IPS-18c (cell line): ENCODE measurements at regions not wholly inside any gene's neighbourhood (a gene's known extent, or its start where the extent isn't known, plus 50 kb on each side); places are given as distances from the start of the nearest gene placed in this dataset.

Source experiments
- H3K4me3 ChIP-seq: 2 replicates; pipeline ENCODE4 v1.7.0; 2013; ENCODE audit warnings: low read depth, mild to moderate bottlenecking, low read length, moderate library complexity; ENCODE audit not compliant: insufficient read depth
- H3K9me3 ChIP-seq: one replicate; pipeline ENCODE4 v1.6.1; 2013; ENCODE audit warnings: mild to moderate bottlenecking, low read length, moderate library complexity; ENCODE audit not compliant: control insufficient read depth, insufficient read depth

DNA sequence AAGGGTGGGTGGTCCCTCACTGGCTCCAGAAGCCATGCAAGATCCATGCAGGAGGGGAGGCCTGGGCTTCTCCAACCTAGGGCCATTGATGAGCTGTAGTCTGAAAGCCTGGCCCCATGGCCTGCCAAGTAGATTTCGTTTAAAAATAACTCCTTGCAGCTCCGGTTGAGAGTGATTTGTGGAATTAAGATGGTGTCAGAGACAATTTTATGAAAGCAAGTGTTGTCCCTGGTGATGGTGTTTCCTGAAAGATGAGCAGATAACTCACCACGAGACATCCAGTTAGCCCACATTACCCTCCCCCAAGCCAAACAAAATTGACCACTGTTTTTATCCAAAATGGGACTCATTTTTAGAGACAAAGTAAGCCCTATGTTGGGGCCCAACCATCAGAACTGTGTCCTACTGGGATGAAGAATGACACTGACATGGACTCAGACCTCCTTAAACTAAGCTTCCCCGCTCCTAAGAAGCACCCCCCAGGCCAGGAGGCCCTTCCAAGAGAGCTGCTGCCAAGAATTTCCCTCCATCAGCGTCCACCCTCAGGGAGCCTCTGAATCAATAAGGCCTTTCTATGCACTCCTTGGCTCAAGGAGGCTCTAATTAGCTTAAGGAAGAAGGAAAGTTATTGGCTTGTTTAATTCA, 174.2 kb upstream of the NCAM1 start:
- Histone ChIP-seq H3K4me3 (no peak overlapping the region), H3K9me3 (peaks cover 6% of the 10 kb centered on the region)

DNA sequence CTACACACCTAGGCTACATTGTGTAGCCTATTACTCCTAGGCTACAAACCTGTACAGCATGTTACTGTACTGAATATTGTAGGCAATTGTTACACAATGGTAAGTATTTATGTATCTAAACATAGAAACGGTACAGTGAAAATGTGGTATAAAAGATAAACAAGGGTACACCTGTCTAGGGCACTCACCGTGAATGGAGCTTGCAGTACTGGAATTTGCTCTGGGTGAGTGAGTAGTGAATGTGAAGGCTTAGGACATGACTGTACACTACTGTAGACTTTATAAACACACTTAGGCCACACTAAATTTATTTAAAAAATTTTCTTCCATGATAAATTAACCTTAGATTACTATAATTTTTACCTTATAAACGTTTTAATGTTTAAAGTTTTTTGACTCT, 171.7 kb upstream of the NCAM1 start:
- peaks cover 6% of the 10 kb centered on the region for H3K9me3 ChIP-seq
- no peak overlapping the region for H3K4me3 ChIP-seq

DNA sequence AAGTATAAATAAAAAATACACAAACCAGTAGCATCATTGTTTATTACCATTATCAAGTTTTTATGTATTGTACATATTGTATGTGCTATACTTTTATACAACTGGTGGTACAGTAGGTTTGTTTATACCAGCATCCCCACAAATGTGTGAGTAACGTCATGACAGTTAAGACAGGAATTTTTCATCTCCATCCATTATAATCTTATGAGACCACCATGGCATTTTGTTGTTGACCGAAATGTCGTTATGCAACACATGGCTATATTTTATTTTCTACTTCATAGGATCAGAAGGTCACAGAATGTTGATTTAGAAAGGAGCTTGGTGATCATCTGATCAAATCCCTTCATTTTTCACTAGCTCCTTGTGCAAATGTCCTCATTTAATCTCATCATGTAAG, 170.9 kb upstream of the NCAM1 start:
- Histone ChIP-seq H3K4me3 (no peak overlapping the region), H3K9me3 (peaks cover 6% of the 10 kb centered on the region)

DNA sequence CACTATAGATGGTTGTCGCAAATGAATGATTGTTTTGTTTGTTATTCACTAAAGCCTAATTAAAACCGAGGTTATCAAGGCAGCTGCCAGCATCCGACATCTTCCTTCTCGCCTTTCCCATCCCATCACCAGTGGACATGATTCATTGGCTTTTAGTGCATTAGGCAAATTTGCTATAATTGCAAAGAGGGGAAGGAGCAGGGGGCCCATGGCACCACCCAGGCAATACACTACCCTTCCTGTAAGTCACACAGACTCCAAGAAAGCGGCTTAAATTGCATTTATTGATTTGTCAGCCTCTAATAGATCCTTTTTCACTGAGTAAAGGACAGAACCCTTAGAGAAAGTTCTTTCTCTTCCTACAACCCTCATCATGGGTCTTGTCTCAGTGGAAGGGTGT, 169.2 kb upstream of the NCAM1 start:
- Histone ChIP-seq H3K9me3 (peaks cover 4% of the 10 kb centered on the region), H3K4me3 (no peak overlapping the region)

DNA sequence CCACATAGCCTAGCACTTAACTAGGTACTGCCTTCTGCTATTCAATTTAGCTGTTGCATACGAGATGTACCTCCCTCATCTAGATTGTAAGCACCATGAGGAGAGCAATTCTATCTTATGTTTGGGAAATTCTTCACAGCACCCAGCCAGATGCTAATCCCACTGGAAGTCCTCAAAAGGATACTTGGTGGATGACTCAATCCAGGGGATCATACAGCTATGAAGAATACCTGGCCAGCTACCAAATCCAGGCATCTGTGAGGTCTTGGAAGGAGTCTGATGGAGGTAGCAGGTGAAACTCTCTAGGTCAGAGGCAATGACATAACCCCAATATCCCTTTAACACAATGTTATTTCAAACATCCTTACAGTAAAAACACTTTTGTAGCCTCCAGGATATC, 167.8 kb upstream of the NCAM1 start:
- Histone ChIP-seq H3K9me3 (no peaks in the 10 kb centered on the region), H3K4me3 (no peak overlapping the region)

DNA sequence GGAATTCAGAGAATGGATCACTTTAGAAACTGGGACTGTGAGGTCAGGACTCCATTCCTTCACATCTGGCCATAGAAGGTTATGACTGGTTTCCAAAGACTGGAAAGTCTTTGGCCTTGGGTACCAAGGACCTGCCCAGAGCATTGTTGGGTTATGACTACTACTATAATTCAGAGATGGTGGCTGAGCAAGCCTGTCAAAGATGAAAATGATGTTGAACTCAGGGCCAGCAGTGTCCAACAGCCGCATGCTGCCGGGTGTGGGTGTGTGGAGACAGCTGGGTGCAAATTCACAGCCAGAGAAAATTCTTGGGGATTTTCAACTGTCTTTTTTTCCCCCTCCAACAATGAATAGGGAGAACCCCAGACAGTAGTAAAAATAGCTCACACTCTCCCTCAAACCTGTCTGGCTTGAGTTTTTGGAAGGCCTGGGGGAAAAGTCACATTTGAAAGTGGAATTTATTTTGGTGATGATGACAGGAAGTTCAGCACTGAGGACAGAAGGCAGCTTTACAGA, 166.8 kb upstream of the NCAM1 start:
- peaks cover 2% of the 10 kb centered on the region for H3K9me3 ChIP-seq
- H3K4me3 ChIP-seq = no peak overlapping the region

DNA sequence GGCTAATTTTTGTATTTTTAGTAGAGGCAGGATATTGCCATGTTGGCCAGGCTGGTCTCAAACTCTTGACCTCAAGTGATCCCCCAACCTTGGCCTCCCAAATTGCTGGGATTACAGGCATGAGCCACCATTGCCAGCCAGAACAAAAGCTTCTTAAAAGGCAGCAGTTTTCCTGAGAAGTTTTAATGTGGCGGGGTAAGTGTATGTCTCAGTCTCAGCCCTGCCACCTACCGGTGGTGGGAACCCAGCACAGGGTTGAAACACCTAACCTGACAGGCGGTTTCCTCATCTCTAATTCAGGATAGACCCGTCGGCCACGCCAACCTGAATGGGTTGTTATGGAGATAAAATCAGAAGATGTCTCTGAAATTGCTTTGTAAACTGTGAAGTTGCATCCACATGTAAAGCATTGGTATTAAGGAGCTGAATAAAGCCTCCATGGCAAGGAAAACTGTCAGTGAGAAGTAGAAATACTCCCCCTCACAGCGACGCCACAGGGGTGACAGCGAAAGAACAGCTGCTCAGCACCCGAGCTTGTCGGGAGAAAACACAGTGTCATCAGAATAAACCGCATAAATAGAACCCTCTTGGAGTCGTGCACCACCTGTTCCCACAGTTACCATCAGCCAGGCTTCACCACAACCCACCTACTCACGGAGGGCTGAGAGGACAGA, 165.9 kb upstream of the NCAM1 start:
- Histone ChIP-seq H3K4me3 (no peak overlapping the region), H3K9me3 (peaks cover 2% of the 10 kb centered on the region)

DNA sequence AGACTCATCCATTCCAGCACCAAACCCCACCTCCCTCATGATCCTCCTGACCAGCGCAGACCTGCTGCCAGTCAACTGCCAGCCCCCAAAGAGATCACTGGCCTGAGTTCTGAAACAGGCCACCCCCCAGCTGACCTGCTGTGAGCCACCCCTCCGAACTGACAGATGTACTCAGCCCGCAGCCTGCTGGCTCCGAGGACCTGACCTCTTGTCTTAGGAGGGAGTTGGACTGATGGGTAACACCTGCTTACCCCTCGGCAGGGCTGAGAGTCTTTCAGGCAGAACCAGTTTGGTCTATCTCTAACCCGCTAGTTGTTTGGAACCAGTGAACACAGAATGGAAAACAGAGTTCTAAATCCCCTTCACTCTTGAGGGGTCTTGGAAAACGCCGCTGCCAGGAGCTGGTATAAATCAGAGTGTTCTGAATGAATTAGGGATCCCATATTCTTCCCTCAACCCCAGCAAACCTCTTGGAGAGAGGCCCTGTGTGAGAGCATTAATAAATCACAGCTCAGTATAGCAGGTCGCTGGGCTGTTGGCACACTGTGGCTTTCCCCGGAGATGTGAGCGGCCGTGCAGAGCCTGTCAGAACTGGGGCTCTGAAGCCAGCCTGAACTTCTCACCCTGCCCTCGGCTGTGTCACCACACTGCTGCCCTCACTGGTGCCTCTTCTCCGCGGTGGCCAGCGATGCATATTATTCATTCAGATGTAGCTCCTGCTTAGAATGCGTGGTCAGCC, 165.1 kb upstream of the NCAM1 start:
- peaks cover 2% of the 10 kb centered on the region for H3K9me3 ChIP-seq
- H3K4me3 ChIP-seq = no peak overlapping the region; the same call in 1 of the 2 replicates

DNA sequence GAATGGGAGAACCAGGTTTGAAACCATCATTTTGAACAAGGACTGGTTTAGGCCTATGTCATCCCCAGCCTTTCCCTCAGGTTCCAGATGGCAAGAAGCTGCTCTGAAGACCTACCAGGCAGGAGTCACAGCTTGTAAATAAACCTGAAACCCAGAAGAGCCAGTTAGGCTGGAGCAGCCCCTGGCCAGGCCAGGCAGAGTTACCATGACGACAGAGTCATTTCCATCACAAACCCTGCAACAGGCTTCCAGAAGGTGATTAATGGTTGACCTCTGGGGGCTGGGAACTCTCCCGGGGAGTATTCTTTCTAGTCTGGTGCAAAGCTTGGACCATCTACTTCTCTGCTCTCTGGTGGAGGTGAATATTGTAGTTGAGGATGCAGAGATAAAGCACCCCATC, 164.1 kb upstream of the NCAM1 start:
- Histone ChIP-seq H3K4me3 (no peak overlapping the region), H3K9me3 (peaks cover 2% of the 10 kb centered on the region)

DNA sequence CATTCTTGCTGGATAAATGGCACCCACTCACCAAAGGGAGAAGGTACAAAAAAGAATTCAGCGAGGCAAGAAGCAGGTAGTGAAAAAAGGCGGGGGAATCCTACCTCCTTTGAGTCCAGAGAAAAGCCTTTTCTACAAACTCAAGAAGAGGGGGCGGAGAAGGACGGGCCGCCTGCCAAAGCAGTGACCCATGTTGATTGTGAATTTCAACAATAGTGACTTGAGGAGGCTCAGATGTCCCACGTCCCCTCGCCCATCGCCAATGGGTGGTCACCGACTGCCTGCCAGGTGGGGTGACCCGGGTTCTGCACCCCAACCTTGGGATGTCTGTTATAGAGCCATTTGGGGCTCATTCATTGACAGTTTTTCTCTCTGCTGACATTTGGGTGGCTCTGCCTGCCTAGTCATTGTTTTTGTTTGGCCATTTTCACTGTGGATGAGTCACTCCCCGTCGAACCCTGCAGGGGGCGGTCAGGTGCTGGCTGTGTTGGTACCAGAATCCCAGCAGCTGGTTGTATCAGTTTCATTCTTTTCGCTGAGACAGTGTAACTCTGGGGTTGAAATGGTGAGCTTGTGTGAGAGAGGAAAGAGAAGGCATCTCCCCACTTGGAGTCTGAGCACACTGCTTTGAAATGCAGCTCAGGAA, 163.4 kb upstream of the NCAM1 start:
- no peak overlapping the region for H3K4me3 ChIP-seq
- peaks cover 2% of the 10 kb centered on the region for H3K9me3 ChIP-seq

DNA sequence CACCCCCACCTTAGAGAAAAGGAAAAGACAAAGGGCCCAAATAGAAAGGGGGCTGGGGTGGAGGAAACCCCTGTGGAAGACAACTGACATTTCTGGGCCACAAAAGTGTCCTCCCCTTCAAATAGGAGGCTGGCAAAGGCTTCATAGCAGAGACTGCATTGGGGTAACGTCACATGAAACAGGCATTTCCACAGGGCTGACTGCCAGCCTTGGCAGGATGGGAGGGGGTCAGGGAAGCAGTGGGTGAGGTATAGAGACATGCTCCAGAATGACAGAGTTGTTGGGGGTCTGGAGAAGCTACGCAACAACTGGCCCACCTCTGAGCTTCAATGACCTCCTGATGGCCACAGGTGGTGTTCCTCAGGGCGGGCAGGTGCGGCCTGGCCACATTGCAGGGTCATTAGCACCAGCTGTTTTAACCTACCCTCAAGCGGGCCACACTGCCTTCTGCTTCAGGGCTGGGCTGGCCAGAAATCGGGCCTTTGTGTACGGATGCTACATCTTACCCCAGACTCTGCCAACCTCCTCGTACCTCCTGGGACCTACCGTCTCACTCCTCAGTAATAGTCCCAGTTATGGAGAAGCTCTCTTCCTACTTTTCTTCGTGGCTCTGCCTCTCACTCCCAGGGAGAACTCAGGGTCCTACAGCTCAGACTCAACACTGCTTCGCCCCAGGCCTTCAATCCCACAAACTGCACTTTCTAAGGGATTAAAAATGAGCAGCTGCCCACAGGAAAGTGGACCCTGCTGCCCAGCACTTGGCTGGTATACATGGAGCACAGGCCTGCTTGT, 160.0 kb upstream of the NCAM1 start:
- Histone ChIP-seq H3K9me3 (peaks cover 4% of the 10 kb centered on the region), H3K4me3 (no peak overlapping the region)

DNA sequence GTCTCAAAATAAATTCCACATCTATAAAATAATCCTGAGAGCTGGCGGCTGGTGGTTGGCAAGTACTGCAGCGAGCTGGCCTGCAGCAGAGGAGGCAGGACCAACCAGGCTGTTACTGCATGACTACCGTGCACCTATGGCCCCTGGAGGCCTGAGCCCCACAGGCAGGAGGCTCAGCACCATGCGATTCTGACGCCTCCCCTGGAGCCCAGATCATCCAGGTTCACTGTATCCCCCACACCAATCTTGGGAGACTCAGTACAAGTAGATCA, 159.5 kb upstream of the NCAM1 start:
- peaks cover 4% of the 10 kb centered on the region for H3K9me3 ChIP-seq
- no peak overlapping the region for H3K4me3 ChIP-seq

DNA sequence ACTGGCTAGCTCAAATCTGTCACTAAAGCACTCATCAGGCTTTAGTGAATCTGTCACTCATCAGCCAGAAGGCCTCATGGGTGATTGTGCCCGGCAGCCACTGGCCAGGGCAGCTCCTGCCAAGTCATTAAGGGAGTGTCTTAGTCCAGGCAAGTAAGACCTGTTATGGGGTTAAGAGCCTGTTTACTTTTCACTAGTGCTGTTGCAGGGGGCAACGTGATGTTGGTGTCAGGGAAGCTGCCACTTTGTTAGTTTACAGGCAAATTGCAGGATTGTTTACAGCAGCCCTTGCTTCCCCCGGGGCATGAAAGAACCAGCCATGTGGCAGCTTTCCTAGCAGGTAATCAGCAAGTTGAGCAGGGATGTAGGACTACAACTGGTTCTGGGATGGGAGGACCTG, 155.6 kb upstream of the NCAM1 start:
- H3K9me3 ChIP-seq = peaks cover 2% of the 10 kb centered on the region
- no peak overlapping the region for H3K4me3 ChIP-seq

DNA sequence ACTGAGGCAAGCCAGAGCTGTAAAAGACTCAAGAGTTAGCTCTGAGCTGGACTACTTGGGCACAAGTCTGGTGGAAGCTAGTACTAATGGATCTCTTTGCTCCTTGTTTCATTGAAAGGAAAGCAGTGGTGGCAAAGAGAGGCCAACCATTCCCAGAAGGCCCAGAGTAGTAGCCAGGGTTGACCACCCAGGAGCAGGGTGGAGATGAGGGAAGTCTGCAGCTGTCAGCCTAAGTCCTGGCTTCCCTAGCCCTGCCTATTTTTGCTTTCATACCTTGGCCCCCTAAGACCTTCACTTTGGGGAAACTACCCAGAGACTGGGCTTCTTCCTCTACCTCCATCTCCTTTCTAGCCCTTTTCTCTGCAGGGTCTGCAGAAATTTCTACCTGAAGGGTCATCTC, 155.0 kb upstream of the NCAM1 start:
- no peak overlapping the region for H3K4me3 ChIP-seq

DNA sequence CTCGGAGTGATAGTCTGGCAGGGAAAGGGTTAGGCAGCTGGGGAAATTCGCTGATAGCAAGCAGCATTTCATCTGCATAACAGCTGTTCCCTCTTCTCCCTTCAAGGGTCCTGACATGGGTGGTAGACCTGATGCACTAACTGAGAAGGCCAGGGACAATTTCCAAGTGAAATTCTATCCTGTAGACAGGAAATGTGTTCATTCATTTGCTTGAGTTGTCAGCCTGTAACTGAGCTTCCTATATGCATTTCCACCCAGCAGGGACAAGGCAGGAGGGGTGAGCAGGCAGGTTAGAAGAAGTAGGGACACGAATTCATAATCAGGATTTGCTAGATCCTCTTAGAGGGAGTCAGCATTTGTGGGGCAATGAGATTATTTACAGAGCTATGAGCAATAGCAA, 154.3 kb upstream of the NCAM1 start:
- H3K4me3 ChIP-seq = no peak overlapping the region

More for the DNA sequence above, 155.0 kb upstream of the NCAM1 start:
- H3K9me3 ChIP-seq = peaks cover 2% of the 10 kb centered on the region

DNA sequence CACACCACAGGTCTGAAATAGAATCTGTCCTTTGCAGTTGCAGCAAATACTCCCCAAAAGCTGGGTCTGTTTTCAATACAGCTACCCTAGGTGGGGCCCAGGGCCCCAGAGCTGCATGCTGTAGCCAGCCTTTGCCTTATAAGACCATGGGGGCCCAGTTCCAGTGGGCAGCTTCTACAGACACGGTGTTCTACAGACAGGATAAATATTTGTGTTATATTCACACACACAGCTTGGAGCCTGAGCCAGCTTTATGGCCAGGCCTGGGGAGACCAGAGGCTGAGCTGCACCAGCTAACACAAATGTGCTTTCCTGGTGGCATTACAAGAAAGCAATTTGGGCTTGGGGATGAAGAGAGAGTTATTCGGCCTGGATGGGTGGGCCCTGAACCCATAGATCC, 151.8 kb upstream of the NCAM1 start:
- Histone ChIP-seq H3K4me3 (no peak overlapping the region), H3K9me3 (no peaks in the 10 kb centered on the region)

More for the DNA sequence above, 154.3 kb upstream of the NCAM1 start:
- H3K9me3 ChIP-seq = peaks cover 2% of the 10 kb centered on the region

DNA sequence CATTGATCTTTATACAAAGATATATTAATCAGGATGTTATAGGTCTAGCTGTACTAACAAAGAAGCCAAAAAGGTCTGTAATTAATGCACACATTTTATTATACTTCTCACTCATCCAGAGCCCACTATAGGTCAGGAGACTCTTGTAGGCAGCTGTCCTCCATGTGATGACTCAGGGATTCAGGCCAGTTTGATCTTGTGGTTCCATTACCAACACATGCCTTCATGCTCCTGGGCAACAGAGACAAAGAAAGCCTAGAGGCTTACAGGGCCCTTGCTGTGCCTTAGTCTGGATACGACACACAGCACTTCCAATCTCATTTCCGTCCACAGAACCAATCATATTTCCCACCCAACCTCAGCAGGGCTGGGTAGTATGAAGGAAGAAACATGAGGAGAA, 150.3 kb upstream of the NCAM1 start:
- H3K9me3 ChIP-seq = no peaks in the 10 kb centered on the region
- H3K4me3 ChIP-seq = no peak overlapping the region
